Right lobe of liver (tissue), 6 donors: ENCODE measurements at regions not wholly inside any gene's neighbourhood (a gene's known extent, or its start where the extent isn't known, plus 50 kb on each side); places are given as distances from the start of the nearest gene placed in this dataset.

ENCODE experiments used
- ATAC-seq, 4 donors: fragments of 200-7000 bp; cut with Tn5 transposase; one replicate each; pipeline ENCODE4 v1.9.1; 2020; ENCODE audit warnings: mild to moderate bottlenecking in 4 of 4, moderate library complexity in 4 of 4
- DNase-seq, 3 donors: peaks; one replicate each; pipeline ENCODE4 v3.0.0-alpha.2; 2020
- H3K27ac ChIP-seq, 3 donors: fragments of 200-600 bp; one replicate each; pipeline ENCODE4 v1.8.0; 2022
- H3K27me3 ChIP-seq, 2 donors: fragments of 200-600 bp; one replicate each; pipeline ENCODE4 v1.8.0; 2022
- H3K36me3 ChIP-seq, 4 donors: fragments of 200-600 bp; sonication (generic) in 1 of 4; one replicate each; pipeline versions ENCODE4 v1.5.1 to v1.8.0; 2017 to 2022; ENCODE audit warnings: control low read depth in 1 of 4
- H3K4me1 ChIP-seq, 4 donors: fragments of 200-600 bp; sonication (generic) in 1 of 4; one replicate each; pipeline versions ENCODE4 v1.5.1 to v1.8.0; 2017 to 2022; ENCODE audit warnings: control low read depth in 1 of 4
- H3K4me3 ChIP-seq, 3 donors: fragments of 200-600 bp; one replicate each; pipeline ENCODE4 v1.8.0; 2022
- H3K9me3 ChIP-seq, 4 donors: fragments of 200-600 bp; sonication (generic) in 1 of 4; one replicate each; pipeline versions ENCODE4 v1.5.1 to v1.8.0; 2017 to 2022; ENCODE audit warnings: control low read depth in 1 of 4
- POLR2A ChIP-seq: fragments of 450-650 bp; IDR thresholded peaks from one replicate; pipeline ENCODE4 v1.6.1; 2017; ENCODE audit warnings: antibody characterized with exemption, mild to moderate bottlenecking
- WGBS: methylation state at CpG from one replicate; pipeline ENCODE4 v1.1.6; 2018; ENCODE audit warnings: low coverage, low lambda C conversion rate; ENCODE audit not compliant: insufficient coverage; ENCODE audit errors: missing lambda C conversion rate; 5-methylcytosine and 5-hydroxymethylcytosine counted together
- intact Hi-C, 2 donors: fragments of 100-400 bp; cut with DNase I; formaldehyde crosslinking; loops; one replicate each; pipeline versions ENCODE4 v1.11.2 to v1.14.1; 2022
- TF ChIP-seq, protein P1 (sequence below), 4 donors: fragments of 200-600 bp in 3 of 4; fragments of 450-650 bp in 1 of 4; IDR thresholded peaks; one replicate each; pipeline versions ENCODE4 v1.5.1 to v1.8.0; 2016 to 2022; ENCODE audit warnings: antibody characterized with exemption in 4 of 4, mild to moderate bottlenecking in 2 of 4
- donor health status: DM: no; HTN: yes; CAD: no.
- donor health status: DM: no; HTN: no; CAD: no.
- donor health status: DM: no; HTN: no; CAD: no.
- donor health status: DM: no; HTN: yes; CAD: no.
- donor health status: DM: no; HTN: yes; CAD: no.

DNA sequence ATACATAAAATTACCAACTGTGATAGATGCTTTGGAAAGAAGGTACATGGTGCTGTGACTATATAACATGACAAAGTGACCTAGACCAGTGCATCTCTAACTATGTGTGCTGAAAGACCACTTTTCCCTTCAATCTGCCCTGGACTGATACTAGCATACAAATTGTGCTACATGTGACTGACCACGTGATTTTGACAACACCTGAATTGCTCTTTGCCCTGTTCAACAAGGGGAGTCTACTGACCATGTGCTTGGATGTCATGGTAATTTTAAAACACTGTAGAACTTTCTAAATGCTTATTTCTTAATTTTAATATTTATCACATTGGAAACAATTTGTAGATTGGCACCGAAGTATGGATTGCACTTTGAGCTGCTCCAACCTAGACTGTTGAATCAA lies 142.4 kb downstream of the CAND1 start:
- H3K4me3 ChIP-seq, result no peak overlapping the region
- H3K27me3 ChIP-seq, result no peaks in the 10 kb centered on the region
- intact Hi-C loops, result loop anchor here in 1 of 2 donors (5.0 kb wide), 1 partner anchor 54 kb away; no protein-coding TSS in a partner anchor
- no peaks in the 10 kb centered on the region for H3K9me3 ChIP-seq
- H3K27ac ChIP-seq, result no peak overlapping the region
- peaks cover 0 to 19% (median 5%) of the 10 kb centered on the region in 4 donors for H3K4me1 ChIP-seq
- 51% methylated on average over 2 of the region's 2 CpGs for WGBS
- ATAC-seq (peak; percentile 35 to 64 (median 50)), DNase-seq (no peak)
- H3K36me3 ChIP-seq, result no peaks in the 10 kb centered on the region
- TF ChIP-seq, protein P1, sequence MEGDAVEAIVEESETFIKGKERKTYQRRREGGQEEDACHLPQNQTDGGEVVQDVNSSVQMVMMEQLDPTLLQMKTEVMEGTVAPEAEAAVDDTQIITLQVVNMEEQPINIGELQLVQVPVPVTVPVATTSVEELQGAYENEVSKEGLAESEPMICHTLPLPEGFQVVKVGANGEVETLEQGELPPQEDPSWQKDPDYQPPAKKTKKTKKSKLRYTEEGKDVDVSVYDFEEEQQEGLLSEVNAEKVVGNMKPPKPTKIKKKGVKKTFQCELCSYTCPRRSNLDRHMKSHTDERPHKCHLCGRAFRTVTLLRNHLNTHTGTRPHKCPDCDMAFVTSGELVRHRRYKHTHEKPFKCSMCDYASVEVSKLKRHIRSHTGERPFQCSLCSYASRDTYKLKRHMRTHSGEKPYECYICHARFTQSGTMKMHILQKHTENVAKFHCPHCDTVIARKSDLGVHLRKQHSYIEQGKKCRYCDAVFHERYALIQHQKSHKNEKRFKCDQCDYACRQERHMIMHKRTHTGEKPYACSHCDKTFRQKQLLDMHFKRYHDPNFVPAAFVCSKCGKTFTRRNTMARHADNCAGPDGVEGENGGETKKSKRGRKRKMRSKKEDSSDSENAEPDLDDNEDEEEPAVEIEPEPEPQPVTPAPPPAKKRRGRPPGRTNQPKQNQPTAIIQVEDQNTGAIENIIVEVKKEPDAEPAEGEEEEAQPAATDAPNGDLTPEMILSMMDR (IDR thresholded peaks at IDR 0.05), result no peak
- no peak for TF ChIP-seq POLR2A

DNA sequence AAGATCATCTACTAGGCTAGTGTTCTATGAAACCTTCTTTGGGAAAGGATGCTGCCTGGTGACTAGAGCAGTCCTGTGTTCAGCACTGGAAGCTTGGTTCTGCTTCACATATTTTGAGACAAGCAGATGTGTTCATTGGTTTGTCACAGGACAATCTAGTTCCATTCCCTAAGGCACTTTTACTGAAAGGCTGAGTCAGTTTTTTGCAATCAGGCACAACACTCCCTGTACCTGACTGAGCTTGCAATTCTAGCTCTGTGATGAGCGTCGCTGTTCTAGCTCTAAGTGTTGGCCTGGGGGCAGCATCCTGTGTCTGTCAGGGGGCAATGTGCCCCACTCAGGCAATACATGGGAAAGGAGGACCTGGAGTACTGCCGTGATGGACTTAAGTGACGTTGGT lies 144.4 kb downstream of the CAND1 start:
- no peak overlapping the region for H3K4me3 ChIP-seq
- no peaks in the 10 kb centered on the region for H3K27me3 ChIP-seq
- TF ChIP-seq, protein P1 (IDR thresholded peaks at IDR 0.05), result no peak
- no peak for ATAC-seq
- no peaks in the 10 kb centered on the region for H3K9me3 ChIP-seq
- peaks cover 0 to 19% (median 5%) of the 10 kb centered on the region in 4 donors for H3K4me1 ChIP-seq
- no peak overlapping the region for H3K27ac ChIP-seq
- intact Hi-C loops, result loop anchor here in 1 of 2 donors (5.0 kb wide), 1 partner anchor 56 kb away; no protein-coding TSS in a partner anchor
- H3K36me3 ChIP-seq, result no peaks in the 10 kb centered on the region
- DNase-seq, result no peak
- WGBS, result 93% methylated on average over 3 of the region's 4 CpGs

DNA sequence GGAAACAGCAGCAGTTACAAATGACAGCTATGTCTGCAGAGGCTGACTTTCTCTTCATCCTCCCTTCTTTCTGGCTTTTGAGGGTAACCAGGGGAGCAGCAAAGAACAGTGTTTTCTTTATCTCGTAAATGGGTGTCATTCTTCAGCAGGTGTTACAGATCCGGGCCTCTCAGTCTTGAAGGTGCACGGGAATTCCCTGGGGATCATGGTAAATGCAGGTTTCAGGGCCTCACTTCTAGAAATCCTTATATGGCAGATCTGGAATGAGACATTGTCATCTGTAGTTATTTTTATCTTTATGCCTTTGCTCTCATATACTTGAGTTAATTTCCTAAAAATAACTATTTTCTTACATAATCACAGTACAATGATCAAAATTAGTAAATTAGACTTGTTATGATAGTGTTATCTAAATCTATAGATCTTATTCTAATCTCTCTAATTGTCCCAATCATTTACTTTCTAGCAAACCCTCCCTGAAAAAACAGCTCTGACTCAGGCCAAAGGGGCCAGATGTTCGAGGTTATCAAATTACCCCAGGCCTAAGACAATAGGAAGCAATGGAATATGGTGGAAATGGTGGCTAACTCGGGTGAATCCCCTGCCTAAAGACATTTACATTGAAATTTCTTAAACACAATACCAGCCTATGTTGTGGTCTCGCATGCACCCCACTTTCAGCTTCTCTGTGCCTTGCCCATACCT lies 145.0 kb downstream of the CAND1 start:
- H3K4me1 ChIP-seq, result peaks cover 0 to 19% (median 5%) of the 10 kb centered on the region in 4 donors
- no peaks in the 10 kb centered on the region for H3K36me3 ChIP-seq
- no peak overlapping the region for H3K27ac ChIP-seq
- intact Hi-C loops, result loop anchor here in 1 of 2 donors (5.0 kb wide), 1 partner anchor 57 kb away; no protein-coding TSS in a partner anchor
- ATAC-seq (no peak), DNase-seq (no peak)
- WGBS, result 68% methylated on average over 6 of the region's 6 CpGs
- TF ChIP-seq POLR2A, result no peak
- TF ChIP-seq, protein P1 (IDR thresholded peaks at IDR 0.05), result no peak
- H3K4me3 ChIP-seq, result no peak overlapping the region
- H3K9me3 ChIP-seq, result no peaks in the 10 kb centered on the region
- no peaks in the 10 kb centered on the region for H3K27me3 ChIP-seq

DNA sequence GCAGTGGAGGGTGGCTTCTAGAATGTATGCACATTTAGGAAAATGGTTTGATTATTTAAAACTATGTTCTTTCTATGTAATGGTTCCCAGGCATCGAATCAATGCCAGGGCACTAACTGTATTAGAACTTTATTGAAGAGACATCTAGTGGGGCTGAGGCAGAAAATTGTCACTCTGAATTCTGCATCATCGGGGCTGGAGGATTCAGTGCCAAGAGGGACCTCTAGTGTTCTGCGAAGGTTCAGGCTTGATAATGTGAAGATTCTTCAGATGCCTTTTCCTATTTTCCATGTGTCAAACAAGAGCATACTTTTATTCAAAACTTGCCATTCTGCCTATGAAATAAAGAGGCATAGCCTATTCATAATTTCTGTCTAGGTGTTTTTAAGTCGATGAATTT lies 146.3 kb downstream of the CAND1 start:
- no peaks in the 10 kb centered on the region for H3K36me3 ChIP-seq
- no peak overlapping the region for H3K27ac ChIP-seq
- ATAC-seq (peak; percentile 60 to 87 (median 82)), DNase-seq (peak in 1 of 3 donors; percentile 52)
- no peaks in the 10 kb centered on the region for H3K9me3 ChIP-seq
- no peak for TF ChIP-seq POLR2A
- TF ChIP-seq, protein P1 (IDR thresholded peaks at IDR 0.05), result peak; percentile 18 to 57 (median 42)
- H3K4me3 ChIP-seq, result no peak overlapping the region
- no peaks in the 10 kb centered on the region for H3K27me3 ChIP-seq
- intact Hi-C loops, result no loop called here
- peaks cover 0 to 14% (median 4%) of the 10 kb centered on the region in 4 donors for H3K4me1 ChIP-seq
- WGBS, result 24% methylated on average over 4 of the region's 4 CpGs
